GM12878 (cell line): ENCODE measurements at regions not wholly inside any gene's neighbourhood (a gene's known extent, or its start where the extent isn't known, plus 50 kb on each side); places are given as distances from the start of the nearest gene placed in this dataset.

Source experiments
- ATAC-seq: fragments of 200-7000 bp; cut with Tn5 transposase; 3 replicates; pipeline ENCODE4 v1.9.1; 2020; ENCODE audit warnings: mild to moderate bottlenecking, moderate library complexity
- BruUV-seq: library from RNA; stranded (reverse); fragments of 400-500 nt; replicated peaks from 2 replicates; lab custom pipeline; 2021; lab: Mats Ljungman, UMichigan
- CTCF ChIA-PET: fragments of 300-600 bp; sonication (Branson Sonifier 250); formaldehyde crosslinking; extraction: SDS; loops from one replicate; lab custom pipeline; 2021; ENCODE audit warnings: inconsistent platforms; lab: Yijun Ruan, JAX
- POLR2A ChIA-PET: fragments of 350-600 bp; formaldehyde crosslinking; extraction: SDS; loops from one replicate; lab custom pipeline; 2021; ENCODE audit warnings: inconsistent platforms; lab: Charles Lee
- RAD21 ChIA-PET: fragments of 300-600 bp; sonication (Branson Sonifier 250); formaldehyde crosslinking; loops from one replicate; lab custom pipeline; 2023; ENCODE audit warnings: antibody characterized with exemption; ENCODE audit not compliant: unreplicated experiment; lab: Charles Lee
- SMC1A ChIA-PET: fragments of 300-600 bp; sonication (Branson Sonifier 250); formaldehyde crosslinking; loops from one replicate; lab custom pipeline; 2023; ENCODE audit not compliant: unreplicated experiment, uncharacterized antibody; lab: Charles Lee
- DNase-seq: peaks from one replicate; pipeline ENCODE4 v3.0.0-alpha.2; 2011; ENCODE audit warnings: low read depth, low spot score
- FAIRE-seq: peaks from 3 replicates; lab custom pipeline; 2011; peaks lifted over from hg19 to GRCh38; lab: Jason Lieb, UNC
- H2AFZ ChIP-seq: 2 replicates; pipeline ENCODE4 v1.6.0; 2011; ENCODE audit warnings: low read depth, low read length, control low read depth; ENCODE audit not compliant: control insufficient read depth
- H3K27ac ChIP-seq: 2 replicates; pipeline ENCODE4 v1.5.1; 2011; ENCODE audit warnings: control low read depth; ENCODE audit not compliant: control insufficient read depth, insufficient read depth
- H3K27me3 ChIP-seq, 2 experiments: replicated peaks in 1 of 2; 2 replicates each; pipeline versions ENCODE4 v1.6.0 to v1.6.1; 2011; ENCODE audit warnings: low read length in 1 of 2; ENCODE audit not compliant: control insufficient read depth in 2 of 2, insufficient read depth in 2 of 2
- H3K36me3 ChIP-seq, 2 experiments: 2 replicates each; pipeline ENCODE4 v1.5.1; 2011; ENCODE audit warnings: low read length in 1 of 2; ENCODE audit not compliant: control insufficient read depth in 2 of 2, insufficient read depth in 2 of 2
- H3K4me1 ChIP-seq: 2 replicates; pipeline ENCODE4 v1.6.1; 2011; ENCODE audit warnings: mild to moderate bottlenecking, low read length, moderate library complexity, mixed read lengths; ENCODE audit not compliant: control insufficient read depth, insufficient read depth
- H3K4me2 ChIP-seq: 2 replicates; pipeline ENCODE4 v1.6.0; 2011; ENCODE audit warnings: control low read depth; ENCODE audit not compliant: control insufficient read depth, insufficient read depth
- H3K4me3 ChIP-seq: fragments of 200-600 bp; sonication (generic); 2 replicates; pipeline ENCODE4 v1.5.1; 2016
- H3K79me2 ChIP-seq: 2 replicates; pipeline ENCODE4 v1.6.0; 2011; ENCODE audit warnings: low read length; ENCODE audit not compliant: control insufficient read depth, insufficient read depth
- H3K9ac ChIP-seq: 2 replicates; pipeline ENCODE4 v1.8.0; 2011; ENCODE audit warnings: low read length, control low read depth, mixed read lengths; ENCODE audit not compliant: control insufficient read depth, insufficient read depth
- H3K9me3 ChIP-seq: replicated peaks from 3 replicates; pipeline ENCODE4 v1.5.1; 2011; ENCODE audit warnings: mild to moderate bottlenecking, low read length; ENCODE audit not compliant: control insufficient read depth, insufficient read depth
- H4K20me1 ChIP-seq: 2 replicates; pipeline ENCODE4 v1.6.0; 2011; ENCODE audit not compliant: control insufficient read depth, insufficient read depth
- ATF7 ChIP-seq: fragments of 450-650 bp; IDR thresholded peaks from 2 replicates; pipeline ENCODE4 v1.6.1; 2016; ENCODE audit warnings: low read depth, mild to moderate bottlenecking
- CHD2 ChIP-seq: IDR thresholded peaks from 2 replicates; pipeline ENCODE4 v1.6.1; 2011; ENCODE audit warnings: low read depth, low read length, improper control_type of control experiment, borderline replicate concordance
- ESRRA ChIP-seq: IDR thresholded peaks from 2 replicates; pipeline ENCODE4 v1.6.1; 2012; ENCODE audit warnings: mild to moderate bottlenecking, low read length, improper control_type of control experiment
- GATAD2B ChIP-seq: fragments of 450-650 bp; conservative IDR thresholded peaks from 2 replicates; pipeline ENCODE4 v1.6.1; 2017; ENCODE audit warnings: low read depth, mild to moderate bottlenecking, moderate library complexity
- KDM1A ChIP-seq: fragments of 200-600 bp; sonication (generic); IDR thresholded peaks from 2 replicates; pipeline ENCODE4 v1.6.1; 2016; ENCODE audit warnings: borderline replicate concordance
- NFIC ChIP-seq: IDR thresholded peaks from 2 replicates; pipeline ENCODE4 v1.6.1; 2012; ENCODE audit warnings: low read depth, mild to moderate bottlenecking, inconsistent platforms, low read length, moderate library complexity
- NR2F1 ChIP-seq: fragments of 450-650 bp; conservative IDR thresholded peaks from 2 replicates; pipeline ENCODE4 v1.6.1; 2017; ENCODE audit warnings: mild to moderate bottlenecking
- RCOR1 ChIP-seq: conservative IDR thresholded peaks from 2 replicates; pipeline ENCODE4 v1.6.1; 2012; ENCODE audit warnings: low read depth, low read length, improper control_type of control experiment
- WGBS: methylation state at CpG from one replicate; pipeline ENCODE4 v1.1.6; 2016; ENCODE audit warnings: low lambda C conversion rate; ENCODE audit not compliant: insufficient replicate concordance, insufficient coverage; ENCODE audit errors: missing lambda C conversion rate; 5-methylcytosine and 5-hydroxymethylcytosine counted together
- in situ Hi-C: fragments of 300-500 bp; cut with MboI; formaldehyde crosslinking; loops from 9 replicates; pipeline ENCODE4 v1.14.3; 2018; ENCODE audit warnings: mixed read lengths
- intact Hi-C: fragments of 100-400 bp; cut with micrococcal nuclease; formaldehyde crosslinking; loops from one replicate; pipeline ENCODE4 v1.14.2; 2022; ENCODE audit not compliant: unreplicated experiment
- TF ChIP-seq, protein P1 (sequence below): fragments of 150-350 bp; IDR thresholded peaks from 2 replicates; pipeline ENCODE4 v1.6.1; 2014; ENCODE audit warnings: mild to moderate bottlenecking, low read depth, low read length

DNA sequence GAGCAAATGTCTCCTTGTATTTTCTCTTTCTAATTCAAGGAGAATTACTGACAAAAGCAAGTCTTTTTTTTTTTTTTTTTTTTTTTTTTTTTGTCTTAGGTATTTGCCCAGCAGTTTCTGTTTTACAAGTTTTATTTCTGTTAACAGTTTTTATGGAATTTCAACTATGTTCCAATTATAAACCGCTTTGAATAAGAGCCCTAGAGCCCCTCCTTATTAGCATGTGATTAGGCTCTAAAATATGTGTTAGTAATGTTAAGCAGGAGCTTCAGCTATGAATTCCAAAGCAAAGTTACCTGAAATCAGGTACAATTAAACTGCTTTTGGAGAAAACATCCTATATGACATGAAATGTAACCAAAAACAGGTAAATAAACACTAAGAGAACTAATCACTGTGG, 997.0 kb upstream of the POT1 start:
- H3K36me3 ChIP-seq = no peaks in the 10 kb centered on the region
- RAD21 ChIA-PET = no interaction called here
- no peaks in the 10 kb centered on the region for H4K20me1 ChIP-seq
- no peak overlapping the region for H3K4me3 ChIP-seq
- H3K79me2 ChIP-seq = no peaks in the 10 kb centered on the region
- H3K4me1 ChIP-seq = no peaks in the 10 kb centered on the region
- SMC1A ChIA-PET = no interaction called here
- H3K9me3 ChIP-seq = no peaks in the 10 kb centered on the region
- H3K27ac ChIP-seq = no peak overlapping the region
- no peak overlapping the region for H3K9ac ChIP-seq
- no peaks in the 10 kb centered on the region for H3K27me3 ChIP-seq
- no peak overlapping the region for H2AFZ ChIP-seq
- DNase-seq = no peak
- TF ChIP-seq, protein P1, sequence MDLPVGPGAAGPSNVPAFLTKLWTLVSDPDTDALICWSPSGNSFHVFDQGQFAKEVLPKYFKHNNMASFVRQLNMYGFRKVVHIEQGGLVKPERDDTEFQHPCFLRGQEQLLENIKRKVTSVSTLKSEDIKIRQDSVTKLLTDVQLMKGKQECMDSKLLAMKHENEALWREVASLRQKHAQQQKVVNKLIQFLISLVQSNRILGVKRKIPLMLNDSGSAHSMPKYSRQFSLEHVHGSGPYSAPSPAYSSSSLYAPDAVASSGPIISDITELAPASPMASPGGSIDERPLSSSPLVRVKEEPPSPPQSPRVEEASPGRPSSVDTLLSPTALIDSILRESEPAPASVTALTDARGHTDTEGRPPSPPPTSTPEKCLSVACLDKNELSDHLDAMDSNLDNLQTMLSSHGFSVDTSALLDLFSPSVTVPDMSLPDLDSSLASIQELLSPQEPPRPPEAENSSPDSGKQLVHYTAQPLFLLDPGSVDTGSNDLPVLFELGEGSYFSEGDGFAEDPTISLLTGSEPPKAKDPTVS = no peak
- TF ChIP-seq NFIC = no peak
- TF ChIP-seq ATF7 = no peak
- no peak for TF ChIP-seq RCOR1
- TF ChIP-seq GATAD2B = no peak
- no peak for TF ChIP-seq NR2F1
- TF ChIP-seq CHD2 = no peak
- no peak for TF ChIP-seq ESRRA
- no peak for TF ChIP-seq KDM1A
- TF ChIP-seq, all 136 proteins: peak for 0
- H3K4me2 ChIP-seq = no peak overlapping the region
- FAIRE-seq (no peak), ATAC-seq (no peak)
- ChIA-PET CTCF (no interaction called here), POLR2A (no interaction called here)
- whole genome bisulfite sequencing = 0% methylated on average over 1 of the region's 1 CpG
- in situ Hi-C loops = no loop called here
- intact Hi-C loops = no loop called here
- no TSS peak for BruUV-seq
